Astrocyte (in vitro differentiated cells and primary cell): ENCODE measurements at regions not wholly inside any gene's neighbourhood (a gene's known extent, or its start where the extent isn't known, plus 50 kb on each side); places are given as distances from the start of the nearest gene placed in this dataset.

Source experiments
- EZH2 ChIP-seq: IDR thresholded peaks from 2 replicates; pipeline ENCODE4 v1.6.1; 2012; ENCODE audit warnings: mild to moderate bottlenecking, low read length, inconsistent platforms; ENCODE audit not compliant: insufficient read depth
- TF ChIP-seq, protein P1 (sequence below): IDR thresholded peaks from 2 replicates; pipeline ENCODE4 v1.5.1; 2011; ENCODE audit warnings: low read depth, mild to moderate bottlenecking, inconsistent platforms, low read length, moderate library complexity; ENCODE audit not compliant: insufficient read depth

DNA sequence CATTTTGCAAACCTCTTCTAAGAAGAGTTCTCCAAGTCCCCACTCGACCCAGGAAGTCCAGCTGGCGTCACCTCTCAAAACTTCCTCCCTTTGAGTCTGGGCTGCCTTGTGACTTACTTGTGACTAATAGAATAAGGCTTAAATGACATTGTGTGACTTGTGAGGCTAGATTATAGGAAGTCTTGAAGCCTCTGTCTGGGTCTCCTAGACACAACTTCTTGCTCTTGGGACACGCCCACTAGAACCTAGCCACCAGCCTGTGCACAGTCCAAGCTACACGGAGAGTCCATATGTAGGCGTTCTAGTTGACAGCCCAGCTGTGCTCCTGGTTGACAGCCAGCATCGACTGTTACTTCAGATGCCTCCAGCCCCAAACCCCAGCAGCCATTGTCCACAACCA is 66.7 kb upstream of the TANC2 start:
- TF ChIP-seq, protein P1, sequence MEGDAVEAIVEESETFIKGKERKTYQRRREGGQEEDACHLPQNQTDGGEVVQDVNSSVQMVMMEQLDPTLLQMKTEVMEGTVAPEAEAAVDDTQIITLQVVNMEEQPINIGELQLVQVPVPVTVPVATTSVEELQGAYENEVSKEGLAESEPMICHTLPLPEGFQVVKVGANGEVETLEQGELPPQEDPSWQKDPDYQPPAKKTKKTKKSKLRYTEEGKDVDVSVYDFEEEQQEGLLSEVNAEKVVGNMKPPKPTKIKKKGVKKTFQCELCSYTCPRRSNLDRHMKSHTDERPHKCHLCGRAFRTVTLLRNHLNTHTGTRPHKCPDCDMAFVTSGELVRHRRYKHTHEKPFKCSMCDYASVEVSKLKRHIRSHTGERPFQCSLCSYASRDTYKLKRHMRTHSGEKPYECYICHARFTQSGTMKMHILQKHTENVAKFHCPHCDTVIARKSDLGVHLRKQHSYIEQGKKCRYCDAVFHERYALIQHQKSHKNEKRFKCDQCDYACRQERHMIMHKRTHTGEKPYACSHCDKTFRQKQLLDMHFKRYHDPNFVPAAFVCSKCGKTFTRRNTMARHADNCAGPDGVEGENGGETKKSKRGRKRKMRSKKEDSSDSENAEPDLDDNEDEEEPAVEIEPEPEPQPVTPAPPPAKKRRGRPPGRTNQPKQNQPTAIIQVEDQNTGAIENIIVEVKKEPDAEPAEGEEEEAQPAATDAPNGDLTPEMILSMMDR = no peak
- TF ChIP-seq EZH2 = no peak
